PC-9 (cell line): ENCODE measurements at regions not wholly inside any gene's neighbourhood (a gene's known extent, or its start where the extent isn't known, plus 50 kb on each side); places are given as distances from the start of the nearest gene placed in this dataset.

ENCODE experiments used
- BruUV-seq: library from RNA; stranded (reverse); fragments of 400-500 nt; replicated peaks from 2 replicates; lab custom pipeline; 2021; lab: Mats Ljungman, UMichigan
- CTCF ChIA-PET: fragments of 300-600 bp; sonication (Branson Sonifier 250); formaldehyde crosslinking; loops from one replicate; lab custom pipeline; 2022; ENCODE audit warnings: antibody characterized with exemption; lab: Charles Lee
- POLR2A ChIA-PET: fragments of 300-600 bp; sonication (Branson Sonifier 250); formaldehyde crosslinking; loops from one replicate; lab custom pipeline; 2022; ENCODE audit warnings: antibody characterized with exemption; ENCODE audit not compliant: unreplicated experiment; lab: Charles Lee
- DNase-seq, 2 experiments: peaks; one replicate each; pipeline versions ENCODE4 v3.0.0 to v3.0.0-alpha.2; 2015 to 2022; ENCODE audit warnings: mixed read lengths in 1 of 2
- H2AFZ ChIP-seq: fragments of 200-600 bp; sonication (generic); 2 replicates; pipeline ENCODE4 v1.8.1; 2017; ENCODE audit warnings: antibody characterized with exemption
- H3F3A ChIP-seq: fragments of 200-600 bp; sonication (generic); 2 replicates; pipeline ENCODE4 v1.8.1; 2017; ENCODE audit warnings: antibody characterized with exemption, mild to moderate bottlenecking, low read depth; ENCODE audit not compliant: insufficient read depth
- H3K27ac ChIP-seq: fragments of 200-600 bp; sonication (generic); 2 replicates; pipeline ENCODE4 v1.6.1; 2016; ENCODE audit warnings: mixed run types
- H3K27me3 ChIP-seq: fragments of 200-600 bp; sonication (generic); 2 replicates; pipeline ENCODE4 v1.6.1; 2016; ENCODE audit warnings: low read depth, mixed run types; ENCODE audit not compliant: insufficient read depth
- H3K36me3 ChIP-seq: fragments of 200-600 bp; sonication (generic); 2 replicates; pipeline ENCODE4 v1.6.1; 2016; ENCODE audit warnings: low read depth, mixed run types
- H3K4me1 ChIP-seq: fragments of 200-600 bp; sonication (generic); replicated peaks from 2 replicates; pipeline ENCODE4 v1.6.1; 2016; ENCODE audit warnings: mixed run types; ENCODE audit not compliant: insufficient read depth
- H3K4me2 ChIP-seq: fragments of 200-600 bp; sonication (generic); 2 replicates; pipeline ENCODE4 v1.6.1; 2017; ENCODE audit warnings: mixed run types
- H3K4me3 ChIP-seq: fragments of 200-600 bp; sonication (generic); 2 replicates; pipeline ENCODE4 v1.6.1; 2016; ENCODE audit warnings: mixed run types
- H3K79me2 ChIP-seq: fragments of 200-600 bp; sonication (generic); 2 replicates; pipeline ENCODE4 v1.6.1; 2017; ENCODE audit warnings: low read depth, mixed run types
- H3K9me2 ChIP-seq: fragments of 200-600 bp; sonication (generic); 2 replicates; pipeline ENCODE4 v1.8.1; 2017; ENCODE audit warnings: mild to moderate bottlenecking; ENCODE audit not compliant: insufficient read depth
- H3K9me3 ChIP-seq: fragments of 200-600 bp; sonication (generic); 2 replicates; pipeline ENCODE4 v1.8.1; 2016; ENCODE audit warnings: low read depth; ENCODE audit not compliant: insufficient read depth
- H4K20me1 ChIP-seq: fragments of 200-600 bp; sonication (generic); 2 replicates; pipeline ENCODE4 v1.8.1; 2017; ENCODE audit not compliant: insufficient read depth
- EZH2 ChIP-seq: fragments of 200-600 bp; sonication (generic); IDR thresholded peaks from 2 replicates; pipeline ENCODE4 v1.8.0; 2017; ENCODE audit warnings: antibody characterized with exemption, low read depth
- intact Hi-C: fragments of 100-400 bp; cut with micrococcal nuclease; formaldehyde crosslinking; loops from one replicate; pipeline ENCODE4 v1.10.0; 2022; ENCODE audit not compliant: unreplicated experiment
- TF ChIP-seq, protein P1 (sequence below): fragments of 200-600 bp; sonication (generic); conservative IDR thresholded peaks from 2 replicates; pipeline ENCODE4 v1.6.1; 2017; ENCODE audit warnings: mixed run types, antibody characterized with exemption, mild to moderate bottlenecking, moderate library complexity

DNA sequence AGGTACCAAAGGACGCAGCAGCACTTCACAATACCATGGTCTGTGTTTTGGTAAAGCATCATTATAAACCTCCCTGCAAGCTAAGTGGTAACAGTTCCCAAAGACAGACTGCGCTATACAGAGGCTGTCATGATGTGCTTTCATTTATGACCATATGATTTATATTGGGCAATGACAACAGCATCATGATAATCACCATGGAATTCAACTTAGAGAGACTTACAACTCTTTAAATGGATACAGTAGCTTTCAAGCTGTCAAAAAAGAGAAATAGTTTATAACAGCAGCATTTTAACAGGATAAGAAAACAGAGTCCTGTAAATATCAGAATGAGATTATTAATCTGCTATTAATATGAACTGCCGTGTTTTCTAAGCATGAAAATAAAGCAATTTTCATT is 341.7 kb downstream of the GPR37 start:
- H3K4me2 ChIP-seq, result no peak overlapping the region
- TF ChIP-seq, protein P1, sequence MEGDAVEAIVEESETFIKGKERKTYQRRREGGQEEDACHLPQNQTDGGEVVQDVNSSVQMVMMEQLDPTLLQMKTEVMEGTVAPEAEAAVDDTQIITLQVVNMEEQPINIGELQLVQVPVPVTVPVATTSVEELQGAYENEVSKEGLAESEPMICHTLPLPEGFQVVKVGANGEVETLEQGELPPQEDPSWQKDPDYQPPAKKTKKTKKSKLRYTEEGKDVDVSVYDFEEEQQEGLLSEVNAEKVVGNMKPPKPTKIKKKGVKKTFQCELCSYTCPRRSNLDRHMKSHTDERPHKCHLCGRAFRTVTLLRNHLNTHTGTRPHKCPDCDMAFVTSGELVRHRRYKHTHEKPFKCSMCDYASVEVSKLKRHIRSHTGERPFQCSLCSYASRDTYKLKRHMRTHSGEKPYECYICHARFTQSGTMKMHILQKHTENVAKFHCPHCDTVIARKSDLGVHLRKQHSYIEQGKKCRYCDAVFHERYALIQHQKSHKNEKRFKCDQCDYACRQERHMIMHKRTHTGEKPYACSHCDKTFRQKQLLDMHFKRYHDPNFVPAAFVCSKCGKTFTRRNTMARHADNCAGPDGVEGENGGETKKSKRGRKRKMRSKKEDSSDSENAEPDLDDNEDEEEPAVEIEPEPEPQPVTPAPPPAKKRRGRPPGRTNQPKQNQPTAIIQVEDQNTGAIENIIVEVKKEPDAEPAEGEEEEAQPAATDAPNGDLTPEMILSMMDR, result no peak
- no peak for TF ChIP-seq EZH2
- BruUV-seq, result no TSS peak
- intact Hi-C loops, result no loop called here
- H3K36me3 ChIP-seq, result no peaks in the 10 kb centered on the region
- no peaks in the 10 kb centered on the region for H3K27me3 ChIP-seq
- H3K79me2 ChIP-seq, result no peaks in the 10 kb centered on the region
- H3K9me2 ChIP-seq, result 0 out of 2 replicates have a peak, but pooled peaks cover 4% of the 10 kb centered on the region
- no peak overlapping the region for H3K27ac ChIP-seq
- H4K20me1 ChIP-seq, result no peaks in the 10 kb centered on the region
- no peak overlapping the region for H3K4me3 ChIP-seq
- no peaks in the 10 kb centered on the region for H3F3A ChIP-seq
- no peaks in the 10 kb centered on the region for H3K9me3 ChIP-seq
- no peak overlapping the region for H2AFZ ChIP-seq
- ChIA-PET POLR2A (no interaction called here), CTCF (no interaction called here)
- no peaks in the 10 kb centered on the region for H3K4me1 ChIP-seq
- no peak for DNase-seq

DNA sequence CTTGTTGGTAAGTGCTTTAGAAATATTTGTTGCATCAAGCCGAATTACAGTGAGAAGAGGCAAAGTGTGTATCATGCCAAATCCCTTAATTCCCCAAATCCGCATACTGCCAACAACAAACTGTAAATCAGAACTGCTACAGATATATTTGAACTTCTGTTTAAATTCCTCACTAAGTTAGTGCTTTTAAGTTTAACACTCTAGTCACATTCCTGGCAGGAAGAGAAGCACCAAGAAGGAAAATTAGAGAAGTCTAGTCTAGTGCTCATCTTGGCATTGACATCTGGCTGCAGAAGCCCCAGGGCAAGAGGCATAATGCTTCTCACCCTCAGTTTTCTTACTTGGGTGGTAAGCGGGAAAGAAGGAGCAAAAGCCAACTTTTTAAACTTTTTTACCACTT is 343.5 kb downstream of the GPR37 start:
- ChIA-PET POLR2A (no interaction called here), CTCF (no interaction called here)
- no peaks in the 10 kb centered on the region for H3K9me3 ChIP-seq
- no peak for DNase-seq
- no TSS peak for BruUV-seq
- no peak overlapping the region for H3K4me3 ChIP-seq
- H3K4me2 ChIP-seq, result no peak overlapping the region
- no peaks in the 10 kb centered on the region for H3K9me2 ChIP-seq
- H3K27ac ChIP-seq, result no peak overlapping the region
- no peaks in the 10 kb centered on the region for H3K27me3 ChIP-seq
- H2AFZ ChIP-seq, result no peak overlapping the region
- no peaks in the 10 kb centered on the region for H3K36me3 ChIP-seq
- H4K20me1 ChIP-seq, result no peaks in the 10 kb centered on the region
- no peaks in the 10 kb centered on the region for H3F3A ChIP-seq
- H3K79me2 ChIP-seq, result no peaks in the 10 kb centered on the region
- intact Hi-C loops, result no loop called here
- no peak for TF ChIP-seq EZH2
- TF ChIP-seq, protein P1, result no peak
- H3K4me1 ChIP-seq, result no peaks in the 10 kb centered on the region

DNA sequence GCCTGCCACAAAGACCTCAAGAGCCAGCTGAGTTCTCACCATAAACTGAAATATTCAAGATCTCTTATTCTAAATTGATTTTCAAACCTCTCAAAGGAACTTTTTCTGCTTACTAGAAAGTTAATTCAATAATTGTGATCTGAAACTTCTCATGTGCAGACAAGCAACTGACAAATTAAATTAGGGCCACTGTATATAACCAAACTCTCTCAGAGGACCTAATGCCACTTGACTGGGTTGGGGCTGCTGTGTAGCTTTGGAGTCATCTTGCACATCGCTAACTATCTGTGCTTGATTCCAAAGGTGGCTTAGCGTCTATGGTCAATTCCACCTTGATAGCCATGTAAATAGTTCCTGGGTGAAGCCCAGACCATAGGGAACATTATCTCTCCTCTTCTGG is 345.2 kb downstream of the GPR37 start:
- H3K9me3 ChIP-seq, result no peaks in the 10 kb centered on the region
- ChIA-PET CTCF (no interaction called here), POLR2A (interaction anchor here (0.5 kb wide), 1 partner anchor 214 kb away, joined by 3 read pairs; no protein-coding TSS in a partner anchor)
- H3K4me2 ChIP-seq, result no peak overlapping the region
- intact Hi-C loops, result no loop called here
- H3K9me2 ChIP-seq, result no peaks in the 10 kb centered on the region
- no peak overlapping the region for H3K4me3 ChIP-seq
- no peak overlapping the region for H2AFZ ChIP-seq
- H4K20me1 ChIP-seq, result no peaks in the 10 kb centered on the region
- no peak overlapping the region for H3K27ac ChIP-seq
- no peaks in the 10 kb centered on the region for H3K79me2 ChIP-seq
- H3K4me1 ChIP-seq, result no peaks in the 10 kb centered on the region
- no peaks in the 10 kb centered on the region for H3K36me3 ChIP-seq
- no peaks in the 10 kb centered on the region for H3F3A ChIP-seq
- no TSS peak for BruUV-seq
- no peaks in the 10 kb centered on the region for H3K27me3 ChIP-seq
- DNase-seq, result no peak
- TF ChIP-seq, protein P1, result no peak
- TF ChIP-seq EZH2, result no peak
